Hypothalamus (tissue), 51 donors: ENCODE measurements at regions not wholly inside any gene's neighbourhood (a gene's known extent, or its start where the extent isn't known, plus 50 kb on each side); places are given as distances from the start of the nearest gene placed in this dataset.
"Not testable (repeated sequence)": the region's sequence is repeated elsewhere in the genome, so short reads cannot be mapped to it uniquely, and the experiment has no call there.

Experiments used
- DNase-seq, 51 donors: peaks; one replicate each; lab custom pipeline; 2025; lab: John Stamatoyannopoulos, UW

- no peak for DNase-seq
Measured at GRCh38 chr10:33796680-33797079, 462.2 kb upstream of the NRP1 start.

- DNase-seq: no peak
Measured at GRCh38 chr10:33795529-33795928, 461.1 kb upstream of the NRP1 start.

GRCh38 chr10:33794460-33794859, 460.0 kb upstream of the NRP1 start:
- no peak for DNase-seq

- DNase-seq: no peak
Measured at GRCh38 chr10:33793793-33794192, 459.3 kb upstream of the NRP1 start.

GRCh38 chr10:33791272-33791660, 456.8 kb upstream of the NRP1 start:
- peak in 1 of 51 donors; percentile 1 for DNase-seq

- no peak for DNase-seq
Measured at GRCh38 chr10:33790521-33791271, 456.2 kb upstream of the NRP1 start.

GRCh38 chr10:33783557-33783956, 449.1 kb upstream of the NRP1 start:
- no peak for DNase-seq

- no peak for DNase-seq
Measured at GRCh38 chr10:33783078-33783477, 448.6 kb upstream of the NRP1 start.

GRCh38 chr10:33781606-33782395, 447.3 kb upstream of the NRP1 start:
- no peak for DNase-seq

- DNase-seq: no peak
Measured at GRCh38 chr10:33780961-33781360, 446.5 kb upstream of the NRP1 start.

- DNase-seq: no peak
Measured at GRCh38 chr10:33777223-33777622, 442.8 kb upstream of the NRP1 start.

- no peak for DNase-seq
Measured at GRCh38 chr10:33776419-33777070, 442.1 kb upstream of the NRP1 start.

GRCh38 chr10:33774857-33775256, 440.4 kb upstream of the NRP1 start:
- DNase-seq: no peak

GRCh38 chr10:33773886-33774480, 439.5 kb upstream of the NRP1 start:
- no peak for DNase-seq

- peak in 4 of 51 donors; percentile 6 to 14 (median 7) for DNase-seq
Measured at GRCh38 chr10:33773253-33773573, 438.7 kb upstream of the NRP1 start.

- peak in 22 of 51 donors; percentile 1 to 69 (median 8) for DNase-seq
Measured at GRCh38 chr10:33772370-33773252, 438.1 kb upstream of the NRP1 start.

- DNase-seq: not testable (repeated sequence)
Measured at GRCh38 chr10:33771856-33772255, 437.4 kb upstream of the NRP1 start.

- DNase-seq: no peak
Measured at GRCh38 chr10:33764694-33765185, 430.3 kb upstream of the NRP1 start.

GRCh38 chr10:33760056-33760943, 425.8 kb upstream of the NRP1 start:
- no peak for DNase-seq
